ENCODE measurements at regions not wholly inside any gene's neighbourhood (a gene's known extent, or its start where the extent isn't known, plus 50 kb on each side); places are given as distances from the start of the nearest gene placed in this dataset.

- POLR2A ChIA-PET (ENCODE audit: low non-redundant PET), result no interaction called here
Measured at GRCh38 chr10:130660266-130660665, 524.1 kb downstream of the GLRX3 start.

DNA sequence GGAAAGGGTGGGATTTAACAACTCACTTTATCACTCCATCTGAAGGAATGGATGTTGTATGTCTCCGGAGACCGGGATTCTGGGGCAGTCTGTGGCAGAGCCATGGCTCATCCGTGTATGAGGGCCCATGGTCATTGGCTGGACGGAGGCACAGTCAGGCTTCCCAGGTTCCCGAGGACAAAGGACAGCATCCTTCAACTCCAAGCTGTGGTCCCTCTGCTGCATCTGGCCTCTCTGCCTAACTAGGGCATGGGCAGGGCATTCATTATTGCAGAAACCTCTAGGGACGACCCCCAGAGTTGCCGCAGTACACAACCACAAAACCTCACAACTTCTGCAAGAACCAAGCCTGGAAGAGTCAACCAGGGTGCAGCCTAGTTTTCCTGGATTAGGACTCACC lies 525.2 kb downstream of the GLRX3 start:
- Histone ChIP-seq H3K4me3 (ENCODE audit: low read depth, low read length, poor library complexity, severe bottlenecking) (no peak overlapping the region), H3K9me3 (ENCODE audit: low read depth, low read length, poor library complexity, severe bottlenecking) (no peaks in the 10 kb centered on the region), H3K27ac (ENCODE audit: low read depth, low read length, poor library complexity, severe bottlenecking) (no peak overlapping the region), H3K27me3 (replicated peaks; ENCODE audit: insufficient read depth, low read depth, low read length, poor library complexity) (no peaks in the 10 kb centered on the region), H3K36me3 (ENCODE audit: insufficient read depth, low read length, poor library complexity, severe bottlenecking) (no peaks in the 10 kb centered on the region), H3K4me1 (ENCODE audit: insufficient read depth, low read length, poor library complexity, severe bottlenecking) (no peaks in the 10 kb centered on the region)
- intact Hi-C loops (cut with micrococcal nuclease; ENCODE audit: unreplicated experiment), result no loop called here
- POLR2A ChIA-PET (ENCODE audit: low non-redundant PET), result no interaction called here
- no peak for DNase-seq (ENCODE audit: low spot score)
- TF ChIP-seq EZH2 (IDR thresholded peaks at IDR 0.05; ENCODE audit: borderline replicate concordance, low read depth, low read length, poor library complexity, severe bottlenecking) (no peak), CTCF (conservative IDR thresholded peaks at IDR 0.05; ENCODE audit: low read depth, low read length) (no peak)
- CTCF ChIA-PET, result interaction anchor here (0.6 kb wide), 1 partner anchor 178 kb away, joined by 5 read pairs; no protein-coding TSS in a partner anchor
- BruUV-seq (replicated peaks), result no TSS peak

More at GRCh38 chr10:130660266-130660665, 524.1 kb downstream of the GLRX3 start:
- intact Hi-C loops (cut with micrococcal nuclease; ENCODE audit: unreplicated experiment), result no loop called here
- no peak for TF ChIP-seq EZH2 (IDR thresholded peaks at IDR 0.05; ENCODE audit: borderline replicate concordance, low read depth, low read length, poor library complexity, severe bottlenecking)
- TF ChIP-seq CTCF (conservative IDR thresholded peaks at IDR 0.05; ENCODE audit: low read depth, low read length), result no peak
- Histone ChIP-seq H3K27me3 (replicated peaks; ENCODE audit: insufficient read depth, low read depth, low read length, poor library complexity) (no peaks in the 10 kb centered on the region), H3K9me3 (ENCODE audit: low read depth, low read length, poor library complexity, severe bottlenecking) (no peaks in the 10 kb centered on the region), H3K36me3 (ENCODE audit: insufficient read depth, low read length, poor library complexity, severe bottlenecking) (no peaks in the 10 kb centered on the region), H3K4me3 (ENCODE audit: low read depth, low read length, poor library complexity, severe bottlenecking) (no peak overlapping the region), H3K4me1 (ENCODE audit: insufficient read depth, low read length, poor library complexity, severe bottlenecking) (no peaks in the 10 kb centered on the region), H3K27ac (ENCODE audit: low read depth, low read length, poor library complexity, severe bottlenecking) (no peak overlapping the region)
- DNase-seq (ENCODE audit: low spot score), result no peak
- CTCF ChIA-PET, result no interaction called here
- no TSS peak for BruUV-seq (replicated peaks)

GRCh38 chr10:130662775-130663174 lies 526.6 kb downstream of the GLRX3 start:
- POLR2A ChIA-PET (ENCODE audit: low non-redundant PET), result no interaction called here
- CTCF ChIA-PET, result no interaction called here
- BruUV-seq (replicated peaks), result no TSS peak
- Histone ChIP-seq H3K36me3 (ENCODE audit: insufficient read depth, low read length, poor library complexity, severe bottlenecking) (no peaks in the 10 kb centered on the region), H3K27me3 (replicated peaks; ENCODE audit: insufficient read depth, low read depth, low read length, poor library complexity) (no peaks in the 10 kb centered on the region), H3K4me1 (ENCODE audit: insufficient read depth, low read length, poor library complexity, severe bottlenecking) (no peaks in the 10 kb centered on the region), H3K27ac (ENCODE audit: low read depth, low read length, poor library complexity, severe bottlenecking) (no peak overlapping the region), H3K9me3 (ENCODE audit: low read depth, low read length, poor library complexity, severe bottlenecking) (no peaks in the 10 kb centered on the region), H3K4me3 (ENCODE audit: low read depth, low read length, poor library complexity, severe bottlenecking) (no peak overlapping the region)
- DNase-seq (ENCODE audit: low spot score), result no peak
- intact Hi-C loops (cut with micrococcal nuclease; ENCODE audit: unreplicated experiment), result no loop called here
- no peak for TF ChIP-seq EZH2 (IDR thresholded peaks at IDR 0.05; ENCODE audit: borderline replicate concordance, low read depth, low read length, poor library complexity, severe bottlenecking)
- TF ChIP-seq CTCF (conservative IDR thresholded peaks at IDR 0.05; ENCODE audit: low read depth, low read length), result no peak

All from A673 (cell line).